GM19324 (cell line): ENCODE measurements at regions not wholly inside any gene's neighbourhood (a gene's known extent, or its start where the extent isn't known, plus 50 kb on each side); places are given as distances from the start of the nearest gene placed in this dataset.

Experiments
- ATAC-seq: cut with Tn5 transposase; IDR thresholded peaks from one replicate; pipeline ENCODE4 v1.9.1; 2021; ENCODE audit warnings: mild to moderate bottlenecking, moderate library complexity; ENCODE audit not compliant: unreplicated experiment, low FRiP score

DNA sequence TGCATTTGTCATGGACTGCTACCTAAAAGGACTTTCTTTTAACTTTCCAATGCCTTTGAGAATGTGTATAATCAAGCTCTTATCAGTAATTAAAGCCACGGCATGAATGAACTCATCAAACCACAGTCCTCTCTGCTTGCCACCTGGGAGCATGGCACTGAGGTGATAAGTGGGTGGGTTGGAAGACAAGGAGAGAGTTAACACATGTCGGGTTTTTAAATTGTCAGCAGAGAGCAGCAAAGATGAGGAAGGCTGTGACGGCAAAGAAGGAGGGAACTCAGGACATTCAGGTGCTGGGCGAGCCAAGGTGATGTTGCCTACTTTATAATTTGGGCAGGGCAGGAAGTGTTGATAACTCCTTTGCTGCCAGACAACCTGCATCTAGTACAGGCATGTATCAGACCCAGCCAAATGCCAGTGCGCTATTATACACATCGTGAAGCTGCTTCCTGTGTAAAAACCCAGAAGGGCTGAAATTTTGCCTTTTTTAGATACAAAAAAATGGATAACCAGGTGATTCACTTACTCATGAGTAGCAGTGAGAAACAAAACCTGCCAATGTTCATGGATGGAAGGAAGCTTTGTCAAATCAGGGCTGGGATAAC is 269.1 kb downstream of the KIF4B start:
- ATAC-seq: no peak

DNA sequence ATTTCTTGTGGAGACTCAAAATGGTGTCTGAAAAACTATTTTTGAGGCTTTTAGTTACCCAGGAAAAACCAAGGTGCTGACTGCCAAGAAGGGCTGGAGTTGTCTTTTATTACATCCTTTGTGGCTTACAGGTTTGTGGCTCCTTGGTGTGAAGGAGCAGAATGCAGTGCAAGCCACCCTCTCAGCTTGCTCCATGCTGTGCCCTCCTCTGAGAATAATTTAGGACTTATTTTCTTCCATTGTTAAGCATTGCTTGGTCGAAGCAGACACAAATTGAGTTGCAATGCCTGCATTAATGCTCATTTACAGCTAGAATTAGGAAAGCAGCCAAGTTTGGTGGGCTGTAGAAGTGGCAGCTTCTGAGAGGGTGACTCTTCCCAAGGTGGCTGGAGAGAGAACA is 272.2 kb downstream of the KIF4B start:
- no peak for ATAC-seq

DNA sequence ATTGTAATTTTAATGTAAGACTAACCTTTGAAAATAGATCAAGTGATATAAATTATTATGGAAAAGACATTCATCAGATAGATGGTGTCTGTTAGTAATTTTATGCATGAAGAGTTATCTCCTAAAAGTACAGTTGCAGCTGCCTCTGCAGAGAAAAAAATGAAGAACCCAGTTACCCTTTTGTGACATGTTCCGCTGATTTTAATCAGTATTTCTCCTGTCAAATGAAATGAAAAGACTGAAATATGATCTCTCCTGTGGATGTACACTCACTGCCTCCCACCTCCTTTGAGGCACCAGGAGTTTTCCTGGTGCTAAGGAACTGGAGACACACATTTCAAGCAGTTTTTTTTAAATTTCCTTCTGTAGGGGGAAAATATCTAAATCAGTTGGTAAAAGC is 277.4 kb downstream of the KIF4B start:
- no peak for ATAC-seq

DNA sequence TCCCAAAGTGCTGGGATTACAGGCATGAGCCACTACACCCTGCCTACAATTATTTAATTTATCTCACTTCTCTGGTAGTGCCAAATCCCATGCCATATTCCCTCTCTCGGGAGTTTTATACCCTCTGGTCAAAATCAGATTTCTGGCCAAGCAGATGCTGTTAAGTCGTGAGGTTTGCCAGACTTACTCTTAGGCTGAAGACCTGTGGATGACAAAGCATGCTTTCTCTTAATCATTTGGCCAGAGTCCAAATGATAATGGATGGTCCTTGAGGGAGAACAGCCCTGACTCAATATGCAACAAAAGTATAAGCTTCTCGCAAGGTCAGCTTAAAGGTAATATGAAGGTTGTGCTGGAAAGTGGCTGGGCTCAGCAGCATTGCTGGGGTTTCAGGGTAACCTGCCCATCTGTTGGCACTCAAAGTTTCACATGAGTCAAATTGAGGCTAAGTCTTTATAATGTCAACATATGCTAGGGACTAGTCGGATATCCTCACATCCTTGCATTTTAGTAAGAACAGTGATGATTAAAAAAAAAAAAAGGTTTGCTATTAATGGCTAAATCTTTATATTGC is 280.1 kb downstream of the KIF4B start:
- ATAC-seq: no peak

DNA sequence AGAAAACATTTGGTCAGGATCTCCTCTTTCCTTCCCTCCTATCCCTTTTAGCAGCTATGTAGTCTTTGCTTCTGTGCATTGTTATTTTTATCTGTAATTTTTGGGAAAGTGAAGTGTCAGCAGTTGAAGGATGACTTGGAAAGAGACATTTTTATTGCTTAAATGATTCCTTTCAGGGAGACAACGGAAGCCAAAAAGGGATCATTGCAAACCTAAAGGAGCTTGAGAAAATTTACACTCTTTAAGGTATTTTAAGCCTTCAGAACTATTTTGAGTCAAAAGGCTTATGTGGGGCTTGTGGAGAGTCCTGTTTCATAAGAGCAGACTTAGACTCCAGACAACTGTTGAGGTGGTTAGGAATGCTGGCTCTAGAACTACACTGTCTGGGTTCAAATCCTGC is 281.6 kb downstream of the KIF4B start:
- ATAC-seq: no peak

DNA sequence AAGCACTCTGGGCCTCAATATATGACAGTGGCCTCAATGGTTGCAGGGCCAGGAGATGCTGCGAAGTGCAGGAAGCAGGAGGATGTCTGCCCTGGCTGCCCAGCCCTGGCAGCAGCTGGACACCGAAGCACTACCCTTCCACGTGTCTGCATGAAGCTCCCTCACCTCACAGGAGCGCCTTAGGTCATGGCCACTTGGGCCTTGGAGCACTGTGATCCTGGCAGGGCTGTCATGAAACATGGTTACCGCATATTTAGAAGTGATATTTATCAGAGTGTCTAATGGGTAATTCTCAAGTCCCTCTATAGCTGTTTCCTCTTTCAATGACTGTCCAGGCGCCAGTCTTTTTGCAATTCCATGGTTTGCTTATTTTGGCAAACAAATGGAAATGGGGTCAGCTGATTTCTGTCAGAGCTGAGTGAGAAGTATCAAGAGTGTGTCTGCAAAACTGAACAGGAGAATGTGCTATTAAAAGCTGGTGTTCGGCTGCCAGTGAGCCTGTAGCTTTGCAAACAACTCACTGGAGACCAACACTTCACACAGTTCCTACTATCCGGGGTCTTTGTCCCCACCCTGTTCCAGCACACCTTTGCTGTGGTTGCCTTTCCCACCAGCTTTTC is 285.9 kb downstream of the KIF4B start:
- ATAC-seq: no peak

DNA sequence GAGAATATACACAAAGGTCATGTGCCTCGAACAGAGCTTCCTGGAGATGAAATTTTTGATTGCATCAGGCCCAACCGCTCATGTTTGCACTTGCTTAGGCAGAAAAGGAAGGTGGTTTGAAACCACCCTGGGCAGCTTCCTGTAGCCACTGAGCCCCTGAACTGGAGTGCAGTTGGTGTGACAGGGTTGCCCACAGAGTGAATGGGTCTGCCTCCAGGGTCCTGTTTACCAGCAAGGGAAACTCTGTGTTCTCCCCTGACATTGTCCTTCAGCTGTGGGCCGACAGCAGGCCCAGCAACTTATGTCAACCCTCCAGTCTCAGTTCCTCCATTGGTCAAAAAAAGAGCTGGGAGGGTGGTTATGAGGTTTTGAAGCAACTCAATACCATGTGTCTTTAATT is 289.6 kb downstream of the KIF4B start:
- no peak for ATAC-seq

DNA sequence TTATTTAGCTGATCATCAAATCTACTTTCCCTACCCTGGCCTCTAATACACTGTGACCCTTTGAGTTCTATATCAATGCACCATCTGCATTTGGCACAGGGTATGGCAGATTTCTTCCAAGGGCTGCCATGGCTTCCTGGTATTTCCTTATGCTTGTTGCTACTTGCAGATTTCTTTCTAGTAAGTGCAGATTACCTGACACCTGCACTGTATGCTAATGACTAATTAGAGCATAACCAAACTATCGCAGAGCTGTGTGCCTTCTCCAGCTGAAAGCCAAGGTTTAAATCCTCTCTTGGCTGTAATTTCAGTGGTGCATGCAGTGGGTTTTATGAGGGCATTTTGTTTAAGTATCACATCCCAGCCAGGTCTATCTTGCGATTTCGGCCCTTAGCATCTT is 293.7 kb downstream of the KIF4B start:
- no peak for ATAC-seq

DNA sequence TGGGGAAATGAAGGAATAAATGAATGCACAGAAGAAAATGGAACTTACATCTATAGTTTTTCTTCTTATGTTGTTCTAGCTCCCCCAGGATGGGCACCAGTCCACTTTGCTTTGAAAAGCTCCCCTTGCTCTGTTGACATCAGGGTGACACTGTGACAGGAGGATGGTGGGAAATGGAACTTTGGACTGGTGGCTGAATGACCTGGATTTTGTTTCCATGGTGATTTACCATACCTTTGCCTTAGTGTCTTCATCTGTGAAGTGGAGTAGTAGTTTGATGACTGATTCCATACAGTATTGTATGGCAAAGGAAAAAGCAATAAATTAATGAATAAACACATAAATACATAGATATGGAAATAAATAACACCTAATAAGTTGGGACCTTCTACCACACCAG is 294.7 kb downstream of the KIF4B start:
- ATAC-seq: no peak

DNA sequence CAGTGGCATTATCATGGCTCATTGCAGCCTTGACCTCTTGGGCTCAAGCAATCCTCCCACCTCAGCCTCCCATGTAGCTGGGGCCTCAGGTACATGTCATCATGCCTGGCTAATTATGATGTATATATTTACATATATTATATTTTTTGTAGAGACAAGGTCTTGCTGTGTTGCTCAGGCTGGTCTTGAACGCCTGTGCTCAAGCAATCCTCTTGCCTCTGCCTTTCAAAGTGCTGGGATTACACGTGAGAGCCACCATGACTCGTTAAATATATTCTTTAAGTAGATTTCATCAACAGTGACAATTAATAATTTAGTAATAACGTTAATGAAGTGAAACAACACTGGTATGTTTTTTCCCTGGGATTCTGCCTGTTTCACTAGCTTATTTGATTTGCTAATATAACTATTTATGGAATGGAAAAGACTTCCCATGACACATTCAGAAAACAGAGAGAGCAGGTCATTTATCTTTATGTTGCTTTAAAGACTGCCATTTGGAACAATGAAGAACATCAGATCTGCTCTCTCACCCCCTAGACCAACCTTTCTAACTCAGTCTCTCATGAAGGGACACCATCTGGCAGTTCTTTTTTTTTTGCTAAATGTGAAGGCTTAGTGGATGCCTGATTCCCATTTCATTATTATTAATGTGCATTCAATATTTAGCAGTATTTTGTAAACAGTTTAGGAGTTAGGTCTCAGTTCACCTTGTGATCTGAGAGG is 295.6 kb downstream of the KIF4B start:
- no peak for ATAC-seq

DNA sequence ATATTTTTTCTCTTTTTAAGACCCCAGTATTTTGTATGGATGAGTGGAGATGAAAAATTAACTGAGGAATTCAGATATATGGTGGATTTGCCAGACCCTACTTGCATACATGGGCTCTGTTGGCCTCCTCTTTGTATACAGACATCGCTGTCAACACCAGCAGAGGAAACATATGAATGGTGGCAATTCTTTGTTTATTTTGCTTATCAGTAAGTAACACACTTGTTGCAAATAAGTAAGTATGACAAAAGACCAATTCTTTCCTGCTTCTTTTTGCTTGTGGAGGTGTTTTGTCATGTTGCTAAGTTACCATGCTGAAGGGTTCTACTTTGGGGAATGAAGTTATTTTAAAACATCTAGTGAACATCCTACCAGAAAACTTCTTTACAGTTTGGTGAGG is 298.2 kb downstream of the KIF4B start:
- no peak for ATAC-seq

DNA sequence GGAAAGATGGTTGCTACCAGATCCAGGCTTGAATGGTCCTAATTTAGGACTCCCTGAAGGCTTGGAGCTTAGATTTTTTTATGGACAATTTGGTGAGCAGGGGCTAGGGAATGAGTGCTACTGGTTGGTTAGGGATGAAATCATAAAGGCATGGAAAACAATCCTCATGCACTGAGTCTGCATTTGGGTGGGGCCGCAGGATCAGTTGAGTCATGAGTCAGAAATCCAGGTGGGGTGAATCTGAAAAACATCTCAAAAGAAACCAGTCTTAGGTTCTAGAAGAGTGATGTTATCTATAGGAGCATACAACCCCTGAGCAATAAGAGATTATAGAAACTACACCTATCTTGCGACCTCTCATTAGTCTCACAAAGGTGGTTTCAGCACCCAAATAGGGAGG is 300.0 kb downstream of the KIF4B start:
- no peak for ATAC-seq

DNA sequence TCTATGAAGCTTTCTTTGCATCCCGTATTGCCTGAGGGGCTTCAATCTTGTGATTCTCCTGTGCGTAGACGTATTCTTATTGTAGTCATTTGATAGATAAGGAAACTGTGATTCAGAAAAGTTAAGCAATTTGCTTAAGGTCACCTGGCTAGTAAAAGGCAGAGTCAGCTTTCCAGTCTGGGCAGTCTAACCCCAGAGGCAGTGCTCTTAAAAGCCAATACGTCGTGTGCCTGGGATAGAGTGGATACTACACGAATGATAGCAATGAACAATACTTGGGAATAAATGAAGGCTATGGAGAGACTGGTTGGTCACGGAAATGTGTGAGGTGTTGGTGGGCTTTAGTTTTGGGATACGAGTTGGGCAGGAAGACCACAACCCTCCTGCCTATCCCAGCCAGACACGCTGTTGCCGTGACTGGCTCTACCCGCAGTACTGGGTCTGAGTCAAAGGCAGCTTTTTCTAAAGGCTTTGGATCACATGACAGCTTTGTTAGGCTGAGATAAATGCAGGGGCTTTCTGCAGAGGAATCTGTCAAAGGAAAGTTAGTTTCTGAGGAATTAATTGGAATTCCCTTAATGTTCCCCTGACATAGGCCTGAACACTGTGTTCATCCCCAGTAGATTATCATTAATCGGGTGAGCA is 302.6 kb downstream of the KIF4B start:
- no peak for ATAC-seq

DNA sequence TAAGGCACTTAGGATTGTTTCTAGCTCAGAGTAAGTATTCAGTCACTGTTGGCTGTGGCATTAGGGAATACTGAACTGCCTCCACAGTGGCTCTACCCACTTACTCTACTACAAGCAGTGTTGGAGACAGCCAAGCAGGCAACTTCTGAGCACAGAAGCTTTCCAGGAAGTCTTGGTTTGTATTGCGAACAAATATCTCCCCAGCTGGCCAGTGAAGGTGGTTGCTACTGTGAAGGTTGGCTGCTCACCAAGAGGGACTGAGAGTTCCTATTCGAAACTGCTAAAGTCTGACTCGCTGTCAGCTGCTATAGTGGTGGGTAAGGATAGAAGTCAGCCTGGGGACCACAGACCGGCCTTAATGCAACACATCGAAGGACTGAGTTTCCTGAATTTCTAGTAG is 319.1 kb downstream of the KIF4B start:
- peak; percentile 95 for ATAC-seq

DNA sequence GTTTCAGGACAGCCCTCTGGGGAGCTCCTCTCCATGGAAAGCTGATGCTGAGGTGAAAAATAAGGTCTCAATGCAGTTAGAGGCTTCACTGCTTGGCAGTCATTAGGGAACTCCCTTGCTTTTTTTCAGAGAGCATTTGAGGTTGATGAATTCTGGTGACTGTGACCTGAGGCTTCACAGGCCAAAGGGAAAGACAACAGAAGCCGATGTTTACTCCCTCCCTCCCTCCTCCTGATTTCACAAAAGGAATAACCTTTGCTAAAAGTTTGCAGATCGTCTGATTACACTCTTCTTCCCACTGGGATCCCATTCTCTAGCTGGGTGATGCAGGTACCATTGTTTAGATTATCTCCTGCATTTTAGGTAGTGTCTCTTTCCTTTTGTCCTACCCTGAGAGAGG is 329.4 kb downstream of the KIF4B start:
- ATAC-seq: no peak

DNA sequence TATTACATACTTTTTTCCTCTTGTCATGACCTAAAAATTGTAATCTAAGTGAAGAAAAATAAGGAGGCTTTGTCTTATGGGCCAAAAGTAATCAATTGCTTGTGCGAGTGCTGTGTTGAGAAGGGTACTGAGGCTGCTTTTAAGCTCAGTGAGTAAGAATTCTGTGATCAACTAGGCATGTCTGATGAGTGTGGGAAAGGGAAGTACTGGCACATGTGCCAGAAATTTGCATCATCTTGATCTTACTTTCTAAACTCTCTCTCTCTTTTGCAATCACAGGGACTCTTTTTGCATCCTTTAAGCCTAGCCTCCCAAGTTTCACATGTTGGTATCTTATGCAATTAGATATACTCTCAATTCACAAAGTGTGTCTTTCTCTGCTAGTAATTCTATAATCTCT is 329.9 kb downstream of the KIF4B start:
- no peak for ATAC-seq

DNA sequence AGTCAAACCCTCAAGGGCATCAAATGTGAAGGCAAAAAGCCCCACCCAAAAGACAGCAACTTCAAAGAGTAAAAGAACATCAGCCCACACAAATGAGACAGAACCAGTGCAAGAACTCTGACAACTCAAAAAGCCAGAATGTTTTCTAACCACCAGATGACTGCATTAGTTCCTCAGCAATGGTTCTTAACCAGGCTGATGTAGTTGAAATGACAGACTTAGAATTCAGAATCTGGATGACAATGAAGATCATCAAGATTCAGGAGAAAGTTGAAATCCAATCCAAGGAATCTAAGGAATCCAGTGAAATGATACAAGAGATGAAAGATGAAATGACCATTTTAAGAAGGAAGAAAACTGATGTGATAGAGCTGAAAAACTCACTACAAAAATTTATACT is 339.7 kb downstream of the KIF4B start:
- no peak for ATAC-seq

DNA sequence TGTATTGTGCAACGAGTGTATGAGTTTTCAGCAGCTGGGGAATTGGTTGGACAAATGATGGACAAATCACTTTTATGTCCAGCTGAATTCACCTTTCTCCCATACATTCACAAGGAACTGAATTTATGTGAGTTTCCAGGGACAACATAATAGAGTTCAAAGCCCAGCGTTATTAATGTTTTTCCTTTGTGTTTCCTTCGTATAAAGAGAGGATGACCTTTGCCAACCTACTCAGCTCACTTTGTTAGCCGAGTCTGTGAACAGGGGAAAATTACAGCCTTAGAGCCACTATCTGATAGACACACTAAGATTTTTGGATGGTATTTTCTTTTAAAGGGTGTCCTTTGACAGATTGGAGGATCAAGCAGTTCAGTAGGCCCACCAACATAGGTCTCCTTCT is 352.5 kb downstream of the KIF4B start:
- no peak for ATAC-seq

DNA sequence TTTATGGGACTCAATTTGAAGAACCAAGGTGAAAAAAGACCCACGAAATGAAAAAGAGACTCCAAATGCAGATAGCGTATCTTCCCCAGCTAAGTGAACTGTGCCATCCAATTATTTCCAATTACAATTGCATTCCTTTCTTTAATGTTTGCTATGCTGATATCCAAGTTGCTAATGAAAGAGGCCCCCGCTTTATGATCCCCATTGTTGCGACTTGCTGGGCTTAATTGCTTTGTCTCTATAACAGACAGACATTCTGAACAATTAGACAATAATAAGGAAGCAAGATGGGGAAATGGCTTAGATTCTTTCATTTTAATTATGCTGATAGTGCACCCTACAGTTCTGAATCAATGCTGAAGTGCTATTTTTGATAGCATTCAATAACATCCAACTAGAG is 354.3 kb downstream of the KIF4B start:
- ATAC-seq: no peak

DNA sequence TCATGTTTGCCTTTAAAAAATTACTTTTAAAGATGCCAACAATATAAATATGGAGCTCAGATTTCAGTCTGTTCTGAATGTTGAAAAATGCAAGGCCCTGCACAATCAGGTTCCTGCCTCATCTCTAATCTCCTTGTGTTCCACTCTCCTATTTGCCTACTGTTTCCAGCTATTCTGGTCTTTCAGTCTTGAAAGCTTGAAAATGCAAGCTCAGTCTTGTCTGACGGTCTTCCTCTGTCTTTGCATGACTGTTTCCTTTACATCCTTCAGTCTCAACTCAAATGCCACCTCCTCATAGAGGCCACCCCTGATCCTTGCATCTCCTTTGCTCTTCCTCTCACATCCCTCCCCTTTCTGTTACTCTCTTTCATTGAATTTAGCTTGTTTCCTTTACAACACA is 354.9 kb downstream of the KIF4B start:
- no peak for ATAC-seq

DNA sequence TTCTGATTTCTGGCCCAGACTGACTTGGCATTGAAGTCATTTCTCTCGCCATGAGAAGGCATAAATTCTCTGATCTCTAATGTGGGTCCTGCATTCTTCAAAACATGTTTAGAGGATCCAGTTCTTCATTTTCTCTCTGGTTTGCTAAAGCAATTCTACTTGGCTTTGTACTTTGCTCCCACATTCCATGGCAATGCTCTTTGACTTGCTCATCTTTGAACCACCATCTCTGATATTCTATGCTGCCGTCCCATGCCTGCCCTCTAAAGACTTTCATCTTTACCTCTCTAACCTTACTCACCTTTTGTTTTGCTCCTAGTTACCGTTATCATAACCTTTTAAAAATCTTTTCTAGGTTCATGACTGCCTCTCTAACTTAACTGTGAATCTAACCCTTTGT is 366.9 kb downstream of the KIF4B start:
- ATAC-seq: no peak
